ENCODE measurements at regions not wholly inside any gene's neighbourhood (a gene's known extent, or its start where the extent isn't known, plus 50 kb on each side); places are given as distances from the start of the nearest gene placed in this dataset.
"Not testable (repeated sequence)": the region's sequence is repeated elsewhere in the genome, so short reads cannot be mapped to it uniquely, and the experiment has no call there.

DNA sequence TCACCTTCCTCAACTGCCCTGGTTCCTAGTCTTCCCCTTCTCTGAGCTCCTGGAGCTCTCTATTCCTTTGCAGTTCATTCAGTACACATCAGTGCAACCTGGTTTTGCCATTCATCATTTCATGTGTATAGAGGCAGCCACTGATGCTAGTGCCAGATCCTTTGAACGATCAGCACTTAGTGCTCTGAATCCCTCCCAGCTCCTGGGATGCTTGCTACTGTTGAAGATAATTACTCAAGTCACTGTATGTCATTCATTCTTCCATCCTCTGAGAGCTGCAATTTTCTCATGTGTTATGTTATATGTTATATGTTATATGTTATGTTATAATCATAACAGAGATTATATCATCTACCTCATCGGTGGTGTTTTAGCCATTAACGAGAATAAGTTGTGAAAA, 98.5 kb upstream of the UXS1 start:
- no peak for DNase-seq (ENCODE audit: low read depth)

DNA sequence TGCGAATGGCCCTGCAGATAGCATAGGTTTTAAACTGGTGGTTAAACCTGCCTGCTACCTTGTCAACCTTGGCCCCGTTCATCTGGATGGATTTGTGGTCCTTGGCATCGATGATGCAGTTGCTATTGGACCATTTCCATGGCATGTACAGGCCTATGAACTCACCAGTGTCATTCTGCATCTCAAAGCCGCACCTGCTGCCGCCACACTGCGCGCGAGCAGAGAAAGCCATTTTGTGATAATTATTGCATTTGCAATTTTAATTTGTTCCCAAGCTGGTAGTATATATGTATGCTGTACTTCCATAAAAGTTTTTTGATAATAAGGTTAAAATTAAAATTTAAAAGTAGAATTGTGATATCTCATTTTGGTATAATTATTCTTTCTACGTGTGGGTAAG, 94.8 kb upstream of the UXS1 start:
- DNase-seq (ENCODE audit: low read depth): no peak

DNA sequence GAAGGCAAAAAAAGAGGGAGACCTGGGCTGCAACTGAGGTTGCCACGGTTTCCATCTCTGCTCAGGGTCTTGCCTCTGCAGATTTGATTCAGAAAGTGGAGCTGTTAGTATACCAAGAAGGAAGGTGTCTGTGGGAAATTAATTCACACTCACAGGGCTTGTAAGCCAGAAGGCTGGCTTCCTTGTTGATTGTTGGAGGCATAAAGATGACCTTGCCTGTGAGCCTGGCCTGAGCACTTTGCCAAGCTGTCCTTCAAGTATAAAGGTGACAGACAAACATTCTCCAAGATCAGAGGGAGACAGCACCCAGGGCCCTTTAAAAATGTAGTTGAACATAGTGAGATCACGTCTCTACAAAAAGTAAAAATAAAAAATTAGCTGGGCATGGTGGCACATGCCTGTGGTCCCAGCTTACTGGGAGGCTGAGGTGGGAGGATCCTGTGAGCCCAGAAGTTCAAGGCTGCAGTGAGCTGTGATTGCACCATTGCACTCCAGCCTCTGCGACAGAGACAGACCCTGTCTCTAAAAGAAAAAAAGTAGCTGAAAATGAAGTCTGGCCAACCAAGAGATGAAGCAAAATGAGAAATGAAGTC, 91.2 kb upstream of the UXS1 start:
- no peak for DNase-seq (ENCODE audit: low read depth)

DNA sequence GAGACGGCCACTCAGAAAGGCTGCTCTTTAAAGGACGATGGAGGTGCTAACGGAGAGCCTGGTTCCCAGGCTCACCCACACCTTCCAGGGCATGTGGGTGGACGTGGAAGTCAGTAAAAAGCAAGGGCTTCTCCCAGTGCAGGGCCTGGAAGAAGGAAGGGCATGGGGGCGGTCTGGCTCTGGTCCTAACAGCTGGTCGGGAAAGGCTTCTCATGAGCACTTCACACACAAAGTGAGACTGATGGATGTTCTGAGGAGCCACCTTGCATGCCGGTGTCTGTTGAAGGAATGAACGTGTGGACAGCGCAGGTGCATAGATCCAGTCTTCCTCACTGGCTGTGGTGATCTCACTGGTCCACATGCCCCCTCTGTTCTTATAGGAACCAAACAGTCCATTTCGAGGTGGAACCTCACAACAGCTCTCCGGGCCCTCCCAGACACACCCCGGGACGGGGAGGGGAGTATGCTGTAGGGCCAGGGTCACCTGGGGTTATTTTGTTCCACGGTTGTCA, 90.6 kb upstream of the UXS1 start:
- DNase-seq (ENCODE audit: low read depth): no peak

DNA sequence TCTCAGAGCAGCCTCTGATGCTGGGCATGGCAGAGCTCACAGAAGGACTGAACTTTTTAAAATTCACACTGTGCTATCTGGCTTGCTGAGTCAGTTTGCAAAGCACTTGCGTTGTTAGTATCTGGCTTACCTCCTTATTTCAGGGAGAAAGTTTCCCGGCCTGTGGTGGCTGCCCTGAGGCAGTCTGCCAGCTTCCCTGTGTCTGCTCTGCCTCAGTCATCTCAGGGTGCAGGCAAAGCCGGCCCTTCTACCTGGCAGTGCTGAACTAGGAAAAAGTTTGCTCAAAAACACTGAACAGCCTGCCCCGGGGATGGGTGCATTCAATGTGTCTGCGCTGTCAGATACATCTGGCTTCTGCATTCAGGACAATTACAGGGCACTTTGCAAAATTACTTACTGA, 90.2 kb upstream of the UXS1 start:
- no peak for DNase-seq (ENCODE audit: low read depth)

DNA sequence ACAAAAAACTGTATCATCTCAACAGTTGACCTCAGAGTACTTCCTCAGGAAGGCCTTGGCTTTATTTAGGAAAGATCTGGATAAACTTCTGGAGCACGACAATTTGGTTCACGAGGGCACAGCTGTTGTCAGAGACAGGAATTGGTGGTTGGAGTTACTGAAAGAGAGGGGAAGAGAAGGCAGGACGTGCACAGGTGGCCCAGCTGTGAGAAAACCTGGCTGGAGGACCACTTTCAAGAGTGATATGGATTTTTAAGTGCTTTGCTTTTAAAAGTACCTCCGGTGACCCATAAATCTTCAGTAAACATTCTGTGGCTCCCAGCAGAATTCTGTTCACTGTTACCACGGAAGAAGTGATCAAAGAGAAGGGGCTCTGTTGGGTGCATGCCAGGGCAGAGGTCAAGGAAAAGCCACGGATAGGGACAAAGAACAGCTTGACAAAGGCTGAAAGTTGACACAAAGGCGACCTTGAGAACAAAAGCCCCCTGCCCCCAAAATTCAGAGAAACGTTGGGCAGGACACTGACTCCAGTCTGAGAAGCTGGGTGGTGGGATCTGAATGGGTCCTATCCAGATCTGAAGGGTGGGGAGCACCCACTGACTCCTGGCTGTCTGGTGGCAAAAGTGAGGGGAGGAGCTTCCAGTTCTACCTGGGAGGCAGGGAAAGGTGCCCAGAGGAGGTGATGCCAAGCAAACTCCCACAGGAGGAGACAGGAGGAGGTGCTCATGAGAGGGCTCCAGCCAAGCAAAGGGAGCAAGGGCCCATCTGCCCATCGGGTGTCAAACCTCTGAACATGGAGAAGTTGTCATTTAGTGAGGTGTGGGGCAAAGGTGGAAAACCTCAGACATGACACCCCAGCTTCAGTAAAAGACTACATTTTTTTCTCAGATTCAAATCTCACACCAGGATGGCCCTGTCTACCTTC, 89.4 kb upstream of the UXS1 start:
- DNase-seq (ENCODE audit: low read depth): not testable (repeated sequence)

DNA sequence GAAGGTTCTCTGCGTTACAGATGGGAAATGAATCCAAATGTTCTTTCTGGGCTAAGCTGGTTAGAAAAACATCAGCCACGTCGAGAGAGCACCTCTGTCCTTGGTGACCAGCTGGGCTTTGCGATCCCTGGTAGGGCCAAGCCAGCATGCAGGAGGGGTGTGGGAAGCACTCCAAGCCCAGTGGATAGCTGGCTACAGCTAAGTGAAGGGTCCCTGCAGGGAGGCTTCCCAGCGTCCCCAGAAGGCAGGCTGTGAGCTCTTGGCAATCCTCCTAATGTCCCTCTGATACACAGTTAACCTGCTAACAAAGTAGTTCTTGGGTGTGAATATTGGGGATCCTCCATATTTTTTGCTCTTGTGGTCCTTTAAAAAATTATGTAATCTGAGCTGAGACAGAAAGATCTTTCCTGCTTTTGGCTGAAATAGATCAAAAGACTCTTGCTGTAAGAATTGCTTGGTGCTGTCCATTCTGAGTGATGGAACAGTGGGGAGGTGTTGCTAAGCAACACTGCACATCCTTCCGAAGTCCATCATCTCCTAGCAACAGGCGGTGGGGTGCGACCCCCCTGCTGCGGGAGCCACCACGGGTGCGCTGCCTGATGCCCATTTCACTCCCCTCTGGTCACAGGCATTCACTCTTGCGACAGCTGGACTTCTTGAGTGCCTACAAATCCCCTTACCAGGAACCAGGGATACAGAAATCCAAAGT, 88.5 kb upstream of the UXS1 start:
- no peak for DNase-seq (ENCODE audit: low read depth)

DNA sequence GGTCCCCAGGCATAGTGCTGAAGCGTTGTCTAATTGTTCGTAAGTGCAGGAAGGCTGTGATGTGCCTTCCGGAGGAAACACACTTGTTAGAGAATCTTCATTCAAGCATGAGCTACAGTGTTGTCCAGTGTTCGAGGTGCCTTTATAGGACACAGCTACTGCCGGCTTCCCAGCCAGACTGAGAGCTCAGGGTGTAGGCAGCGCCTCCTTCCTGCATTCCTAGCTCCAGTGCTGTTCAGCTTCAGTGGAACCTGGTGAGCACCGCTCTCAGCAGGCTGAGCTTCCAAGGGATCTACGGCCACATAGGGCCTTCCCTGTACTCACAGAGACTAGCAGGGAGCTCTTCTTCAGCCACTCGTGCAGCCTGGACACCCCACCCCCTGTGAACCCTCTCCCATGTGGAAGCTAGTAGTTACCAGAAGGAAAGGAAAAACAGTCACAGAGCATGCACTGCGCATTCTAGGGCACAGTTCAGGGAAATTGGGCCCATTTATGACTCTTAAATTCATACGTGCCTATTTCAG, 87.9 kb upstream of the UXS1 start:
- DNase-seq (ENCODE audit: low read depth): not testable (repeated sequence)

DNA sequence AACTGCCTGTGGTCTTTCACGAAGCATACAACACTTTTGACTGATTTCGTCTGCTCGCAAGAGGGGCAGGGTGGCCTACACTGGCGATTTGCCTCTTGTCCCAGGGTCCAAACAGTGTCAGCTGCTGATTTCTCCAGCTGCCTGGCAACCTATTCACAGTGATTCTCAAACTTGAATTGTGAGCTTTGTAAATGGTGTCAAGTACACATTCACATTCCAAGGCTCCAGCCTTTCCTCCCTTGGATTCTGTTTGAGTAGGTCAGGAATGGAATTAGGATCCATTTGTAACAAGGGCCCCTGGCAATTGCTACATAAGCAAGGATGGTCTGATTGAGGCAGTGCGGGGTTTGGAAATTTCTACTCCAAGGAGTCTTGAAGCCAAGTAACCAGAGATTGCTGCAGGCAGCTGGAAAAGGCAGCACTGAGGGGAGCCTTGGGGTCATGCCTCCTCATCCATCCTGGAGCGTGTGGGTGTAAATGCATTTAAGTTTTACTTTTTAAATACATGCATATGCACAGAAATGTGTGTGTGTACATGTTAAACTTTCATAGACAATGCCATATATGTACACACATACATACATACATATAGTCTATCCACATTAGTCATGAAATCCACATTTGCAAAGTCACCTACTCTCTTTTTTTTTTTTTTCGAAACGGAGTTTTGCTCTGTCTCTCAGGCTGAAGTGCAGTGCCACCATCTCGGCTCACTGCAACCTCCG, 86.8 kb upstream of the UXS1 start:
- DNase-seq (ENCODE audit: low read depth): no peak

DNA sequence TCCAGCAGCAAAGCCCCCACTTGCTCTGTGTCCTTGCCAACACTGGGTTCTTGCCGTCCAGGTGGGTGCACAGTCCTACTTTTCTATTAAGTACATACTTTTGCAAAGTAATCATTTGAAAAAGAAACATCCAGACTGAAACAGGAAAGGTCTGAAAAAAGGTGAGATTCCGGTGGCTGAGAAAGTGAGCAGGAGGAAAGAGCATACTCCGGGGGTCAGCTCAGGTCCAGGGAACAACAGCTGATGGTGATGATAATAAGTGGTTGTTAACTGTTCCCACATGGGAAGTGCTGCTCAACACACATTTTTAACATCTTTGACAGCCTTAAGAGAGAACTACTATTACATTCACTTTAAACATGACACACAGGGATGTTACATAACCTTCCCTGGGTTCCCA, 86.1 kb upstream of the UXS1 start:
- DNase-seq (ENCODE audit: low read depth): no peak

DNA sequence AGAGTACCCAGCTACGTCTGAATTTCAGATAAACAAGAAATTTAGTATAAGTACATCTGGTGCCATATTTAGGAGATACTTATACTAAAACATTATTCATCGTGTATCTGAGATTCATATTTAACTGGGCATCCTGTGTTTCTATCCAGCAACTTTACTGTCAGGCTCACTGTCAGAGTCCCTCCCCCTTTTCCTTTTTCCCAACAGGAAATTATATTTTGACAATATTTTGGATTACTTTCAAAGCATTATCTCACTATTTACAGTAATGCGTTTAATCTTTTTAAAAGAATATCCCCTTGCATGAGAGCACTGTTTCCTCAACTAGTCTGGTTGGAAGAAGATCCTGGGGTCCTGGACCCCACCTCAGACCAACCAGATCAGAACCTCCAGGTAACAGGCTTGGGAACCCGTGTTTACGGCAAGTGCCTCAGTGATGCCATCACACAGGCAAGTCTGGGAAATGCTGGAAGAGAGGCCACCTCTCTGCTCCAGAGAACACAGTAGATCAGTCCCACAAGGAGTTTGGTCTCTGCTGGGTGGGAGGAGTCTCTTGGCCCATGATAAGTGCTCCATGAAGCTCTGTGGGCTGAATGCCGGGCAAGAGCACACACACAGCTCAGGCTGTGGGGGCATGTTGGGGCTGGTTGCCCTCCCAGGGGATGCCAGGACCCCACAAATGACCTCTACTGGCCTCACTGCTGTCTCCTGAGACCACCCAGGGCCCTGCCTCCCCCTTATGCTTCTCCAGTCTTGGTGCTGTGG, 84.2 kb upstream of the UXS1 start:
- DNase-seq (ENCODE audit: low read depth): no peak

DNA sequence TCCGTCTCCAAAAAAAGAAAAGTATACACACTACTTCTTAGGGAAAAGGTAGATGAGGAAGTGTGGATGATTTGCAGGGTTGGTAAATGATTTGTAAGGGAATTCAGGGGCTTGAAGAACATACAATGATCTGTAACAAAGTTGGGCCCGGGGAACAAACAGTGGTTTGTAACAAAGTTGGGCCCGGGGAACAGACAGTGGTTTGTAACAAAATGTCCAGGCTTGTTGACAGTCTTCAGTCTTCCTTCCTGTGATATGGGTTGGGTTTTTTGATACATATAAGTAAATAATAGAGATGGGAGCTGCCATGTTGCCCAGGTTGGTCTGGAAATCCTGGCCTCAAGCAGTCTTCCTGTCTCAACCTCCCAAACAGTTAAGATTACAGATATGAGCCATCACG, 83.3 kb upstream of the UXS1 start:
- DNase-seq (ENCODE audit: low read depth): no peak

DNA sequence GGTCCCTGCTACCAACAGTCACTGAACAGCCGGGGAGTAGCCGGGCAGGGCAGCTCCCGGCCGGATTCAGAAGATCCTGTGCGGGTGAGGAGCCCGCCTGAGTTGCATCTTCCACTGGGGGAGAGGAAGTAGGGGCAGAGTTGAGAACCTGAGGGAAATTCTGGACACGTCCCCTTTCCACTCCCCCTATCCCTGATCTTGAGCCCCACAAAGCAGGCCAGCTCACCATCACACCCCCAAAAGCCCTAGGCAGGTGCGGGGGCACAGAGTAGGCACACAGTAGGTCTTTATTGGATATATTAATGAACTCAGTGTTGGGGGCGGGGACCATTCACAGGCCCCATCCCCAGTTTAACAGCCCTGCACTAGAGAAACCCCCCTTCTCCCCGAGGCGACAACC, 81.9 kb upstream of the UXS1 start:
- no peak for DNase-seq (ENCODE audit: low read depth)

DNA sequence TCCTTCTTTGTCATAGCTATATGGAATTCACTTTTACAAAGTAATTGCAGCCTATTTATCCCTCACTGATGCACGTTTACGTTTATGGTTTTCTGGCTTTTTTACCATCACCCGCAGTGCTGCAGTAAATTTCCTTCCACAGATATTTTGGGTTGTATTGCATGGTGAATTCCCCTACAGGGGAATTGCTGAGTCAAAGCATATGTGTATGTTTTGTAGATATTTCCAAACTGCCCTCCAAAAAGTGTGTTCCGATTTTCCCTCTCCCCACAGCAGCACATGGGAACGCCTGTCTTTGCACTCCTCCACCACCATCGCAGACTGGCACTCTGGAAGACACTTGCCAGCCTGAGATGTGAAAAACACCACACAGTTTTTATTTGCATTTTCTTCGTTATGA, 80.6 kb upstream of the UXS1 start:
- DNase-seq (ENCODE audit: low read depth): no peak

DNA sequence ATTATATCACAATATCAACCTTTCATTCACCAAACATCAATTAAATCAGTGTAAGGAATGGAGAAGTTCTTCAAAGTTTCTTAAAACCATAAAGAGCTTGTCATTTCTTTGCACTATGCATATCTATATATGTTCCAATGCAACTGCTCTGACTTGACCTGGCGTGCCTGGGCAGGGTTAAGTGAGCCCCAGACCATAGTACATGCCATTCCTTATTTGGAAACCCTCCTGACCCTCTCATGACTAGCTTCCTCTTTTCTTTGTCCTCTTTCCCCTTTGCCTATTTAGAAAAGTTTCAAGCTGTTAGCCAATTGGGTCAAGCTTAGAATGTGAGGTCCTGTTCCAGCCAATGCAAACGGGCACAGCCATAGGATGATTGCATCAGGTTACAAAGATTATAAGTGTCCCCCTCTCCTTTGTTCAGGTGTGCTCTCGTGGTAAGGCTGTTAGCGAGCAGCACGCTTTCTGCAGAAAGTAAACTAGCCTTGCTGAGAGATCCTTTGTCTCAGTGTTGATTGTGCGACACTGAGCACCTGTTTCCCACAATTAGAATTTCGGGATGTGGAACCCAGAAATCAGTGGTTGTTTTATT, 78.2 kb upstream of the UXS1 start:
- no peak for DNase-seq (ENCODE audit: low read depth)

DNA sequence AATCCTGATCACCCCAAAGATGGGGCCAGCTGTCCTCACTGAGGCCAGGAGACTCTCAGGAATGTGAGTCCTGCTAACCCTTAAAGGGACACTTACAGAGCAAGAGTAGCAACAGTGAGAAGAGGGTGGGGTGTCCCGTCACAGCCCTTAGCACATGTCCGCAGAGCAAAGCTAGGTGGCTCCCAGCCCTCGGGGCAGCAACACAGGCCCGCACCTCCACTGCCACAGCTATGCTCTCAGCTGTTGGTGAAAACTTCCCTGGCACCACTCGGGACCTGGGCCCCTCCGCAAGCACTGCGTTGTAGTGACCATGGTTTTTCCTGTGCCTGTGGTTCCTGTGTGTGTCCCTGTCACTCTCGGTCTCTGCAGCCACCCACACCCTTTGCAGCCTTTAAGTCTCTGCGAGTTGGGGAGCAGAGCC, 76.4 kb upstream of the UXS1 start:
- DNase-seq (ENCODE audit: low read depth): no peak

DNA sequence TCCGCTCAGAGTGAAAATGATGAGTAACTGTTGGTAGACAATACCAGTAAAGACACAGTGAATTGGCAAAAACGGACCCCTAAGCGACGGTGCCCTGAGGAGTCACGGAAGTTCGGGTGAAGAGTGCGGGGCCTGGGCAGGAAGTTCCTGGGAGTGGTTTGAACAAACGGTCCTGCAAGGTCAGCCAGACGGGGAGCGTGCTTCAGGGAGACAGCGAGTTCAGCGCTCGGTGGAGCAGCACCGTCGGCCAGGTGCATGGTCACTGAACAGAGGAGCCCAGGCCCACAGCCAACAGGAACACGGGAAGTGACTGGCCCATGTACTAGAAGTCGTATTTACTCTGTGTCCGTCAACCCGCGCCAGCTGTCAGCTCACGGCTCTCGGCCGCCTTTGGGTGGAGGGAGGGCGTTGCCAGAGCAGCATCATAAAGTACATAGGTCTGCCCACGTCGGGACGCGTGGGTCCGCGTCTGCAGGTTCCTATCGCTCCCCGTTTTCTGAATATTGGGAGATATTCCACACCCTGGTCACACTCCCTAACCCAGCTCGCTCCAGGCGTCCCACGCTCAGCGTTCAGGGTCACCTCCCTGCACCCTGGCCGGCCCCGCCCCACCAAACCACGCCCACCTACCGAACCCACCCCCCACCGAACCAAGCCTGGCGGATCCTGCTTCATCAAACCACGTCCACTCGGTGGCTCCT, 75.6 kb upstream of the UXS1 start:
- no peak for DNase-seq (ENCODE audit: low read depth)

DNA sequence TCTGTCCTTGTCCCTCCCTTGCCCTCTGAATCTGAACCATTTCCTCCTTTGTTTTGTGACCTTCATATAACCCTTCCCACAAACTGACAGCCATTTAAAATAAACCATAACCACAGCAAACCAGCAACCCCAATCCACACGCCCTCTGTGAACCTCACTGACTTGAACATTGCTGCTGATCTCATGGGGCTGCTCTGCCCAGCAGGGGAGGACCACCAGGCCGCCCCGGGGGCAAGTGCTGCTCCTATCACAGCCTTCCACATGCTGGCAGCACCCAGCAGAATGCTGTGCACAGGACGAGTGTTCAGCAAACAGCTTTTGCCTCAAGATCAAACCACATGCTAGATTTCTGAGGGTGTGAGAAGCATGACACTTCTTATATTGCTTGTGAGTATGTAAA, 73.9 kb upstream of the UXS1 start:
- no peak for DNase-seq (ENCODE audit: low read depth)

DNA sequence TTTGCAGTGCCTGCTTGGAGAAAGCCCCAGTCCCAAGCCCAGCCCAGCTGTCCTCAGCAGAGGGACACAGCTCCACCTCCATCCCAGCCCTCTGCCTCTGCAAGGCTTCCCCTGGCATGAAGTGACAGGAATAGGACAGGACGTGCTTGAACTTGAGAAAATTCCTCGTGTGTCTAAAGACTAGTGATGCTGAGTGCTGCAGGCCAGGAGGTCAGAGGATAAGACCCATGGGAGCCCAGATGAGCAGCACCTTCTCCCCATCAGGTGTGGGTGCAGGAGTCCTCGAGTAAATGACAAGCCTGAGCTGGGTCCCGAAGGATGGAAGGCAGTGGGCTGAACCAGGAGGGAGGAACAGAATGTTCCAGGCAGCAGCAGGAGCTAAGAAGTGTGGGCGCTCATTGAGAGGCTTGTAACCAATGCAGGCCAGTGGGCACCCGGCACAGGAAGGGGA, 67.8 kb upstream of the UXS1 start:
- DNase-seq (ENCODE audit: low read depth): no peak

DNA sequence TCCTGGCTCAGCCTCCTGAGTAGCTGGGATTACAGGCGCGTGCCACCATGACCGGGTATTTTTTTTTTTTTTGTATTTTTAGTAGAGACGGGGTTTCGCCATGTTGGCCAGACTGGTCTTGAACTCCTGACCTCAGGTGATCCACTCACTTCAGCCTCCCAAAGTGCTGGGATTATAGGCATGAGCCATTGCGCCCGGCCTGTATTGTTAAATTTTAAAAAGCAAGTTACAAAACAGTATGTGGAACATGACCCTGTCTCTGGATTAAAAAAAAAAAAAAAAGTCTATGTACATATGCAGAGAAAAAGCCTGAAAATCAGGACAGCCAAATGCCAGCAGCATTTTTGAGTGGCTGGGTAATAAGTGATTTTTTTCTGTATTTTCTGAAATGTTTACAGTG, 64.8 kb upstream of the UXS1 start:
- not testable (repeated sequence) for DNase-seq (ENCODE audit: low read depth)

All from amniotic epithelial cell (primary cell).